AG04449 (cell line): ENCODE measurements at regions not wholly inside any gene's neighbourhood (a gene's known extent, or its start where the extent isn't known, plus 50 kb on each side); places are given as distances from the start of the nearest gene placed in this dataset.
"Not testable (repeated sequence)": the region's sequence is repeated elsewhere in the genome, so short reads cannot be mapped to it uniquely, and the experiment has no call there.

Source experiments
- CTCF ChIA-PET: fragments of 350-600 bp; formaldehyde crosslinking; extraction: SDS; loops from one replicate; lab custom pipeline; 2021; ENCODE audit warnings: antibody characterized with exemption; lab: Yijun Ruan, JAX
- POLR2A ChIA-PET: fragments of 400-600, 350-600 bp; formaldehyde crosslinking; extraction: SDS; loops from one replicate; lab custom pipeline; 2020; ENCODE audit warnings: antibody characterized with exemption, inconsistent platforms; lab: Yijun Ruan, JAX
- DNase-seq: peaks from one replicate; pipeline ENCODE4 v3.0.0-alpha.2; 2010; ENCODE audit warnings: low read depth, low spot score
- H3K4me3 ChIP-seq: 2 replicates; pipeline ENCODE4 v1.5.1; 2011; ENCODE audit warnings: low read depth, mild to moderate bottlenecking, control low read depth, low read length
- CTCF ChIP-seq: IDR thresholded peaks from one replicate; pipeline ENCODE4 v1.5.1; 2011; ENCODE audit warnings: mild to moderate bottlenecking, moderate library complexity, low read length, control low read depth, inconsistent platforms; ENCODE audit not compliant: insufficient read depth; ENCODE audit errors: missing control alignments

GRCh38 chr9:75265525-75265972 is 177.2 kb downstream of the OSTF1 start:
- no peak overlapping the region for H3K4me3 ChIP-seq
- POLR2A ChIA-PET: no interaction called here
- CTCF ChIA-PET: interaction anchor here (0.7 to 2.2 kb wide), 12 partner anchors 11 to 1042 kb away, joined by 3 to 8 read pairs (median 4); no protein-coding TSS in a partner anchor
- DNase-seq: no peak
- TF ChIP-seq CTCF: peak; percentile 74

GRCh38 chr9:75269197-75269596 is 180.9 kb downstream of the OSTF1 start:
- no peak for TF ChIP-seq CTCF

GRCh38 chr9:75273055-75273454 is 184.7 kb downstream of the OSTF1 start:
- POLR2A ChIA-PET, CTCF ChIA-PET, DNase-seq, H3K4me3 ChIP-seq: not testable (repeated sequence)

More at GRCh38 chr9:75269197-75269596, 180.9 kb downstream of the OSTF1 start:
- no peak for DNase-seq
- POLR2A ChIA-PET: no interaction called here
- no peak overlapping the region for H3K4me3 ChIP-seq
- CTCF ChIA-PET: no interaction called here

- ChIA-PET POLR2A (no interaction called here), CTCF (no interaction called here)
- no peak overlapping the region for H3K4me3 ChIP-seq
- TF ChIP-seq CTCF: no peak
- DNase-seq: no peak
Observed at GRCh38 chr9:75274781-75275180, 186.5 kb downstream of the OSTF1 start.

- ChIA-PET POLR2A (no interaction called here), CTCF (no interaction called here)
- no peak for TF ChIP-seq CTCF
- H3K4me3 ChIP-seq: no peak overlapping the region
- no peak for DNase-seq
Observed at GRCh38 chr9:75282047-75282446, 193.7 kb downstream of the OSTF1 start.

GRCh38 chr9:75289332-75289731 is 201.0 kb downstream of the OSTF1 start:
- TF ChIP-seq CTCF: no peak
- ChIA-PET CTCF (no interaction called here), POLR2A (no interaction called here)
- no peak for DNase-seq
- no peak overlapping the region for H3K4me3 ChIP-seq

- TF ChIP-seq CTCF: no peak
- ChIA-PET POLR2A (no interaction called here), CTCF (no interaction called here)
- DNase-seq: no peak
- no peak overlapping the region for H3K4me3 ChIP-seq
Observed at GRCh38 chr9:75299324-75299723, 211.0 kb downstream of the OSTF1 start.
